GM18511 (cell line): ENCODE measurements at regions not wholly inside any gene's neighbourhood (a gene's known extent, or its start where the extent isn't known, plus 50 kb on each side); places are given as distances from the start of the nearest gene placed in this dataset.

ENCODE experiments used
- ATAC-seq: cut with Tn5 transposase; IDR thresholded peaks from one replicate; pipeline ENCODE4 v1.9.1; 2021; ENCODE audit warnings: mild to moderate bottlenecking, moderate library complexity; ENCODE audit not compliant: unreplicated experiment

DNA sequence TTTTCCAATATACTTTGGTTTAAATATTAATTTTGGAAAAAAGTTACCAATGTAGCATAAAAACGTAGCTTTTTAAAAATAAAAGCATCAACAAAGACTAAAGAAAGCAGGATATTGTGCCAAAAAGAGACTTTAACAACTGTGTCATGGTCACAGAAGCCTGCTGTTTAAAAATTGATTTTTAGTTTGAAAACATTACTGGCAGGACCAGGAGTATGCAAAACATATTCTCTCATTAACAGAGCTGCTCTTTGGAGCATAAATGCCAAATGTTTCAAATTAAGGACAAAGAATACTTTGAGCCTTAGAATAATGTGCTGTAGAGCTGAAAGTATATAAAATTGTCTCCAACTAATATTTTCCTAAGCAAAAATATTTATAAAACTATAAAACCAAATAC lies 279.0 kb downstream of the ARAP2 start:
- peak; percentile 72 for ATAC-seq

DNA sequence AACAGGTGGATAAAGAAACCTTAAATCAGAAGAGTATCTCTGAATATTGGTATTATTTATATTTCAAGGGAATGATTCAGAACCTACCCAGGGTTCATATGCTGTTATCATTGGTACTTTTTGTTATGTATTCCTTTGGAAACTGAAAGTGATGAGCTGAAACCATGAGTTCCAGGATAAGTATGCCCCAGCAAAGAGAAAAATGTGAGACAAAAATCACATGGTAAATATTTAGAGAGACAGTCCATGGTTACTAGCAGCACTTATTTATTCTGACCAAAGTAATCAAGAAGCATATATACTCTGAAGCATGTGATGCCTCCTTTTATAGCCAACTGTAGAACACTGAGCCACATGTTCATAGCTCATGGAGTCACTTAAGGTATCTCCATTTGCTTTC lies 277.7 kb downstream of the ARAP2 start:
- peak; percentile 40 for ATAC-seq

DNA sequence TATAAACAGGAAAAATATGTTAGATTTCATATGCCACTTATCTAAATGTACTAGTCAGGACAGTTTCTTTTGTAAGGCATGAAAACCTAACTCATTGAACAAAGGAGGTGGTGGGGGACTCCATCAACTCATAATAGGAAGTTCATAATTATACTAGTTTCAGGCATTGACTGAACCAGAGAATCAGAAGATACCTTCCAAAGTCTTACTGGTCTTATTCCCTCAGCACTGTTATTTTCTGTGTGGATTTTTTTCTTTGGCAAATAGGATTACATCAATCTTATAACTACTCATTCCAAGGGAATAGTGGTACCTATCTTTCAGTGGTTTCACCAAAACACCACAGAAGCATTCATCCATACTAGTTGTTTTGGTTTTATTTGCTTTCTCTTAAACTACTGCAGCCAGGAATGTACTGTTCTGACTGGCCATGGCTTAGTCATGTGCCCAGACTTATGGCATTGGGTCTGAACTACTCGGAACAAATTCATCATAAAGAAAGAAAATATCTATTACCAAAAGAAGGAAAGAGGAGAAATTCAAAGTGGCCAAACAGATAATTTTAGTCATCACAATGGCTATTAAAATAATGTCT lies 273.9 kb downstream of the ARAP2 start:
- peak; percentile 61 for ATAC-seq

DNA sequence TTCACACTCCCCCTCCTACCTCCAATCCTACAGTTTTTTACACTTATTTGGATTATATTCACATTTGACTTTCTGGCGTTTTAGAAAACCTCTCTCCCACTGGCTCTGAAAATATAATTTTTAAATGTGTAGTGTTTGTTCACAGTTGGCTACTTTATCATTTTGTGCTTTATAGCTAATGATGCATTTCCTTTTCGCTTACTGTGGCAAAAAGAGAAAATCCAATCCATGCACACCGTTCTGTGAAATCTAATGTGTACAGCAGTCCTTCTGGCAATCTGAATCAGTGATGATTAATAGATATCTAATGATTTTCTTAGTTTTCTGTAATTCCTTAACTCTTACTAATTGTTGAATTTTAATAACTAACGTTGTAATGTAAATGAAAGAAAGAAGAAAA lies 271.5 kb downstream of the ARAP2 start:
- ATAC-seq = no peak

DNA sequence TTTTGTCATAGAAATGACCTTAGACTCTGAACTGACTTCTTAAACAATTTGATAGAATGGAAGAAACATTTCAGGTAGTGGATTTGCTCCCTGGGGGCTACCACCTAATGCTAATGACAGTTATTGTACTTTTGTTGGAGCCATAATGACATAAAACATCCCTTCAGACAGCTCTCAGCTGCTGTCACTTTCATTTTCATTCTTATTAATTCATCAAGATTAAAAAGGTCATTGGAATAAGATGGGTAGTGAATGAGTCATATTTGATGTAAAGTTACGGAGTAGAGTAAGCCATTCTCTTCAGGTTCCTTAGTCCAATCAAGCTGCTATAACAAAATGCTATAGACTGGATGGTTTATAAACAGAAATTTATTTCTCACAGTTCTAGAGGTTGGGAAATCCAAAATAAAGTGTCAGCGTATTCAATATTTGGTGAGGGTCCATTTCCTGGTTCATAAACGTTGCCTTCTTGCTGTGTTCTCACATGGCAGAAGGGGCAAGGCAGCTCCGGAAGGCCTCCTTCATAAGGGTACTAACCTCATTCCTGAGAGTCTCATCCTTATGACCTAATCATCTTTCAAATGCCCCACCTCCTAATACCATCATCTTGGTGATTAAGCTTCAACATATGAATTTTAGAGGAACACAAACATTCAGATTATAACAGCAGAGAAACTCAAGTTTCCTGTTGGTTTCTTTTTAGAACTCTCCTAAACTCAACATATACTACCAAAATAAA lies 268.5 kb downstream of the ARAP2 start:
- ATAC-seq = peak; percentile 50

DNA sequence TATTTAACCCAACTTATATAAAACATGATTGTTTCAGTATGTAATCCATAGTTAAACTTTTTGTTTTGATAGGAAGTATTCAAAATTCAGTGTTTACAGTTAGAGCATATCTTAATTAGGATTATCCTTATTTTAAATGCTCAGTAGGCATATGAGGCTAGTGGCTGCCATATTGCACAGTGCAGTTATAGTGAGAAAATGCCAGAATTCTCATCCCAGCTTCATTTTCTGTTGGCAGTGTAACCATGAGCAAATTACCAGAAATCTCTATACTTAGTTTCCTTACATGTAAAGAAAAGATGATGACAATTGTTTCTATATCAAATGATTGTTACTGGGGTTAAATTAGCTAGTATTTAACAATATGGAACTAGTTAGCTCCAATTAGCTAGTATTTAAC lies 265.8 kb downstream of the ARAP2 start:
- no peak for ATAC-seq

DNA sequence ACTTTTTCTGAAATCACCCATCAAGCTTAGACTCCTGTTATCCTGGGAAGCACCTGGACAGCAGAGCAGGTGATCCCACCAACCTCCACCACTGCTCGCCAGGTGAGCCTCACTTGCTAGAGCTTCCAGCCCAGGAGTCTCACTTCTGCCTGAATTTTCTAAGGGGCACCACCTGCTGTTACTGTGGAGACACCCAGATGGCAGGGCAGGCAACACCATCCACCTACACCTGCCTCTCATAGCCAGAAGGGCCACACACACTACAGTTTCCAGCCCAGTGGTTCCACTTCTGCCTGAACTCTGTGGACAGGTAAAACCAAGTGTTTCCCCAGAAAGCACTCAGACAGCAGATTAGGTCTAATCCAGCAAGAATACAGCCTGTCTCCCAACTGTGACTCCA lies 262.0 kb downstream of the ARAP2 start:
- ATAC-seq = no peak

DNA sequence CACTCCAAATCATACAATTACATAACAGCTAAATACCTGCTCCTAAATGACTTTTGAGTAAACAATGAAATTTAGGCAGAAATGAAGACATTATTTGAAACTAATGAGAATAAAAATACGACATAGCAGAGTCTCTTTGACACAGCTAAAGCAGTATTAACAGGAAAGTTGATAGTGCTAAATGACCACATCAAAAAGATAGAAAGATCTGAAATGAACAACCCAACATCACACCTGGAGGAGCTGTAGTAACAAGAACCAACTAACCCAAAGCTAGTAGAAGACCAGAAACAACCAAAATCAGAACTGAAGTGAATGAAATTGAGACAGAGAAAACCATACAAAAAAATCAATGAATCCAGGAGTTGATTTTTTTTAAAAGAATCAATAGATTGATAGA lies 257.8 kb downstream of the ARAP2 start:
- ATAC-seq = no peak

DNA sequence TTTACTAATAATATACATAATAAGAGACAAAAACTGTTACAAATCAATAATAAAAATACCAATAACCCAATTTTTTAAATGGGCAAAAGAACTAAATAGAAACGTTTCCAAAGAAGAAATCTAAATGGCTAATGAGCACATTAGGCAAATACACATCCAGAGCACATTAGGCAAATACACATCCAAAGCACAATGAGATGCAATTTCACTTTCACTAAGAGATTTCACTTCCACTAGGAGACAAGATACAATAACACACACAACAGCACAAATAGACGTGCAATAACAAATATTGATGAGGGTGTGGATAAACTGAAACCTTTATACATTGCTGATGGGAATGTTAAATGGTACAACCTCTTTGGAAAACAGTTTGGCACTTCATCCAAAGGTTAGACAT lies 250.7 kb downstream of the ARAP2 start:
- ATAC-seq = no peak

DNA sequence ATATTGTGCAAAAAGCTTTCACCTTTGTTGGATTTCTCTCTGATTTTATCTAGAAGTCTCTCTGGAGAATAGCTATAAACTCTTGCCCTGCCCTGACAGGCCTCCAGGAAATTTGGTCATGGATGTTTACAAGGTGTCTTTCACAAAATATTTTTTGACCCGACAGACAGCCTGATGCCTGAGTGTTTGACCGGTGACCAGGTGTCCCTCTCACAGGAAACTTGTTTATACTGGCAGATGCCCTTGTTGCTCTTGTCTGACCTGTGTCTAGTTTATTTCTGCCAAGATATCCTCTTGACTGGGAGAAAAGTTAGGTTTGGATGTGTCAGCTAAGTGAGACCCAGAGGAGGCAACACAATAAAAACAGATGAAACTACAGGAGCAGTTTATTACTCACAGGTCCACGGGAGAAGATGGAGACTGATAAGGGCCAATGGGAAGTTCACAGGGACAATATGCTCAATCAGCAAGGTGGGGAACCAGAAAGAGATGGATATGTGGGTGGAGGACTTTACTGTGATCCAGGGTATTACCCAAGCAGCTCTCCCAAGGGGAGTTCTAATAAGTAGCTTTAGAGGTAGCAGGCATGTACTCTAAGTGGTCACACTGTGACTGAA lies 243.3 kb downstream of the ARAP2 start:
- no peak for ATAC-seq

DNA sequence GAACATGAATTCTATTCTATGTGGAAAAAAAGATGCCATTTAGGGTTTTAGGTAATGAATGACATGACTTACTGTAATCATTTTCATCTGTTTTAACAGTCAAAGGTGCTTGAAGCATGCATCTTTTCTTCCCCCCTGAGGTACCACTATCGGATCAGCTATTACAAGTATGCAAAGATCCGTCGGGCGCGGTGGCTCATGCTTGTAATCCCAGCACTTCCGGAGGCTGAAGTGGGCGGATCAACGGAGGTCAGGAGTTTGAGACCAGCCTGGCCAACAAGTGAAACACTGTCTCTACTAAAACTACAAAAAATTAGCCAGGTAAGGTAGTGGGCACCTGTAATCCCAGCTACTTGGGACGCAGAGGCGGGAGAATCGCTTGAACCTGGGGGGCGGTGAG lies 241.3 kb downstream of the ARAP2 start:
- no peak for ATAC-seq

DNA sequence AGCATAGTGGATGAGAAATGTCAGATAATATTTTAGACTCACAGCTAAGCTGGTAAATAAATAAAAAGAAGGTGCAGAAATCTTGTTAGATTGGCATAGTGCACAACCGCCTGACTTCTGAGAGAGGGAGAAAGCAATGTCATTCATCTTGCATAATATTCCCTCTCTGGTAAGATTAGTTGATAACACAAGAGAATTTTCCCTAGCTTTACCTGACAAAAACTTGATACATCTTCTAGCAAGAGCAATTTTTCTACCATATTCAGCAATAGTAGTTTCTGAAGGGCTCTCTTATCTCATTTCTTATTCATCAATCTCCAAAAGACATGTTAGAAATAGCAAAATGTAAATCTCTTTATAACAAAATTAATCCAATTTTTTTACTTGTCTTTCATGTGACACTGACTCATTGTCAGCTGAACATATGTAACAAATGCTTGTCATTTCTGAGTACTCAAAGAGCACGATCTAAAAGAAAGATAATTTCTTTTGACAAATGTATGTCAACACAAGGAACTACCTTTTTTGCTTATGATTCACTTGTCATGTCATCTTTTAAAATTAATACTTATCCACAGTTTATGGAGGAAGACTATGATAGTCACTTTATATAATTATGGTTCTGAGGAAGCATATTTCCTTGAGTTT lies 240.0 kb downstream of the ARAP2 start:
- ATAC-seq = no peak

DNA sequence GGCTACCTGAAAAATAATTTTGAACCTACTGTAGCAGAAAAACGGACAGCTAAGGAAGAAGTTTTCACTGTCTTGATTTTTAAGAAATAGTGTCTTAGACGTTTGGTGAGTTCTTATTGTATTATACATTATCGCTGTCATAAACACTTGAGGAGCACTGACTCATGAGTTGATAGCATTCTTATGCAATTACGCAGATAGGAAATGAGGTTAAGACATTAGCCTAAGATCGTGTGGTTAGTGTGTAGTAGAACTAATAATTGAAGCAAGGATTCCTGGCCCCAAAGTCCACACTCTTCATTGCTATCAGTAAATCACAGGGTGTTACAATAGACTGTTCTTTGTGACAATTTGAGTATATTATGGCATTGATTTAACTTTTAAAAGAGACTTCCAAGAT lies 238.1 kb downstream of the ARAP2 start:
- no peak for ATAC-seq

DNA sequence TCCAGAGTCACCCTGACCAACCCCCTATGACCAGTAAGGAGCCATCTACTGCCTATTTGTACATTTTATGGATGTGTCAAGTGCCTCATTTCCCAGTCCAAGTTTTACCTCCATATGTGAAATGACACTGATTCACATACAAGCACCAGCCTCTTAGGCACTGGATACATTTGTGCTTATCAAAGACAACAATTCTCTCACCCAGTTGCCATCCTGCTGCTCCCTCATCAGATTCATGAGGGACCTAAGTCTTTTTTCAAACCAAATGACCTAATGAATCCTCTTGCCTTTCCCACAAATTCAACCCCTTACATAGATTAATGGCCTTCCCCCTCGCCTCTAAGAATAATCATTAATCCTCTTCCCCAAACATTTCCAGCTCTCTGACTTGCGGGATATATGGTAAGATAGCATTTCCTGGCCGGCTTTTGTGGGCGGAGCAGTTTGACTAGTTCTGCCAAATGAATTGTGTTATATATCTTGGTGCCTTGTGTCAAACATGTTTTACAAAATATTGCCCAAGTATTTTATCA lies 233.9 kb downstream of the ARAP2 start:
- no peak for ATAC-seq

DNA sequence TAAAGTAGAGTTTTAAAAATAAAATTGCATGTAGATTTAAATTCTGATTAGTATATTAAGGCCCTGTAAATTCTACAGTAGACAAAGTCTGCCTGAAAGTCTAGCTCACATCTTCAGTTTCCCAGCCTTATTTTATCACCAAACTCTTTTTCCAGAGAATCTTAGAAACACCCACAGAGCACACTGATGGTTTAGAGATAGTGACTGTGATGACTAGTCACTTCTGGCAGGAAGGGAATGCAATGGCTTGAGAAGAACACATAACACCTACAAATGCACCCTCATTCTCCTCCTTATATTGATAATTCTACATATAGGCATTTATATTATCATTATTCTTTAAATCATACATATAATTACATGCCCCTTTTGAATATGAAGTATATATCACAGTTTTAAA lies 232.9 kb downstream of the ARAP2 start:
- ATAC-seq = no peak

DNA sequence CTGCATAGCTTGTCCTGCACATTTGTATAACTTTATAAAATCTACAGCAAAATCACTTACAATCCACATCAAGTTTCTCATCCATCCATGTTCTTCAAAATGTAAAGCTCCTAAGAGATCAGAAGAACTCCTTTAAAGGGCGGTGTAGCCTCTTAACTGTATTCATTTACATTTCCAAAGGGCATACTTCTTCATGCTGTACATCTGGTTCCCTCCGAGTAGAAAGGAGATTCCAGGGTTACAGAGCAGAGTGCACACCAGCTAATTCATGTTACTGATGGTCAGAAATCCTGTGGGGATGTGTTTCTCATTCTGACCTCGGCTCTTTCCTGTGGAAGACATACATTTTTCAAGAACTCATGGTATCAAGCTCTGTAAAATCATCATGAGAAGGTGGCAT lies 231.8 kb downstream of the ARAP2 start:
- ATAC-seq = no peak

DNA sequence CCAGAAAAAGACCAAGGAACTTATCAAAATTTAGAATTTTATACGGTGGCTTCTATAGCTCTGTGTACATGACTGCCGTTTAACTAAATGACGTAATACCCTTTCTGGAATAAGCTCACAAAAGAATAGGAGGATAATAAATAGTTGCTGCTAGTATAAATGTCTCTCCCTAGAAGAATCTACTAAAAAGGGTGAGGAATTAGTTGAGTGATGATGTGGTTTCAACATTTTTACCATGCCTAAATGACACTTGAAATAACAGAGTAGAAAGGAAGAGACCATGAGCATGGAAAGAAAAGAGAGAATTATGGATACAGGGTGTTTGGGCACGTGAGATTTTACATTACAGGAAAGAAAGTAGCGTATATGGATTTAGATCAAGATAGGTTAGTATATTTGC lies 231.1 kb downstream of the ARAP2 start:
- no peak for ATAC-seq
